OCI-LY7 (cell line): ENCODE measurements at regions not wholly inside any gene's neighbourhood (a gene's known extent, or its start where the extent isn't known, plus 50 kb on each side); places are given as distances from the start of the nearest gene placed in this dataset.
"Not testable (repeated sequence)": the region's sequence is repeated elsewhere in the genome, so short reads cannot be mapped to it uniquely, and the experiment has no call there.

ENCODE experiments used
- BruUV-seq: library from RNA; stranded (reverse); fragments of 400-500 nt; replicated peaks from 2 replicates; lab custom pipeline; 2021; lab: Mats Ljungman, UMichigan
- CTCF ChIA-PET: fragments of 300-600 bp; sonication (Branson Sonifier 250); formaldehyde crosslinking; loops from one replicate; lab custom pipeline; 2022; ENCODE audit warnings: antibody characterized with exemption; ENCODE audit not compliant: unreplicated experiment; lab: Charles Lee
- POLR2A ChIA-PET: fragments of 300-600 bp; sonication (Branson Sonifier 250); formaldehyde crosslinking; loops from one replicate; lab custom pipeline; 2022; ENCODE audit warnings: antibody characterized with exemption; lab: Charles Lee
- DNase-seq: peaks from one replicate; pipeline ENCODE4 v3.0.0-alpha.2; 2015; ENCODE audit warnings: low spot score
- H2AFZ ChIP-seq: fragments of 200-600 bp; sonication (generic), shearing (Covaris generic); 2 replicates; pipeline ENCODE4 v1.6.1; 2014; ENCODE audit warnings: mild to moderate bottlenecking, antibody characterized with exemption, low read length, moderate library complexity
- H3K27ac ChIP-seq: fragments of 200-600 bp; sonication (generic); 2 replicates; pipeline ENCODE4 v1.5.1; 2014; ENCODE audit warnings: mixed run types, low read depth, mild to moderate bottlenecking, moderate library complexity, low read length, inconsistent platforms; ENCODE audit not compliant: poor library complexity, severe bottlenecking
- H3K36me3 ChIP-seq: fragments of 200-600 bp; sonication (generic); 2 replicates; pipeline ENCODE4 v1.6.1; 2014; ENCODE audit warnings: mild to moderate bottlenecking, antibody characterized with exemption, low read length, moderate library complexity, mixed read lengths; ENCODE audit not compliant: insufficient read depth
- H3K4me1 ChIP-seq: fragments of 200-600 bp; sonication (generic); 2 replicates; pipeline ENCODE4 v1.5.1; 2014; ENCODE audit warnings: mild to moderate bottlenecking, low read length; ENCODE audit not compliant: insufficient read depth, poor library complexity, severe bottlenecking
- H3K4me2 ChIP-seq: fragments of 200-600 bp; sonication (generic); 2 replicates; pipeline ENCODE4 v1.6.1; 2014; ENCODE audit warnings: mild to moderate bottlenecking, low read length
- H3K4me3 ChIP-seq: fragments of 200-600 bp; sonication (generic); 2 replicates; pipeline ENCODE4 v1.5.1; 2014; ENCODE audit warnings: mild to moderate bottlenecking, low read depth, low read length; ENCODE audit not compliant: poor library complexity, severe bottlenecking
- H3K79me2 ChIP-seq: fragments of 200-600 bp; sonication (generic); 2 replicates; pipeline ENCODE4 v1.6.1; 2016; ENCODE audit warnings: low read depth, mild to moderate bottlenecking, low read length, moderate library complexity, mixed read lengths; ENCODE audit not compliant: insufficient read depth
- H3K9me2 ChIP-seq: fragments of 200-600 bp; sonication (generic); 2 replicates; pipeline ENCODE4 v1.6.1; 2016; ENCODE audit warnings: mild to moderate bottlenecking, low read length, mixed read lengths; ENCODE audit not compliant: insufficient read depth
- H3K9me3 ChIP-seq: fragments of 200-600 bp; sonication (generic); 2 replicates; pipeline ENCODE4 v1.6.1; 2014; ENCODE audit warnings: mild to moderate bottlenecking, mixed run types, low read length, mixed read lengths
- H4K20me1 ChIP-seq: fragments of 200-600 bp; sonication (generic); 2 replicates; pipeline ENCODE4 v1.6.1; 2014; ENCODE audit warnings: mild to moderate bottlenecking, antibody characterized with exemption, low read length, moderate library complexity, mixed read lengths; ENCODE audit not compliant: insufficient read depth
- EZH2phosphoT487 ChIP-seq: fragments of 200-600 bp; sonication (generic); IDR thresholded peaks from 2 replicates; pipeline ENCODE4 v1.6.1; 2018; ENCODE audit warnings: low read depth, borderline replicate concordance, mild to moderate bottlenecking, mixed run types, antibody characterized with exemption, low read length, moderate library complexity, mixed read lengths
- intact Hi-C: fragments of 100-400 bp; cut with micrococcal nuclease; formaldehyde crosslinking; loops from one replicate; pipeline ENCODE4 v1.10.0; 2022; ENCODE audit not compliant: unreplicated experiment
- TF ChIP-seq, protein P1 (sequence below): fragments of 200-600 bp; sonication (generic); conservative IDR thresholded peaks from 2 replicates; pipeline ENCODE4 v1.5.1; 2014; ENCODE audit warnings: mild to moderate bottlenecking, antibody characterized with exemption, low read length, moderate library complexity, mixed read lengths

DNA sequence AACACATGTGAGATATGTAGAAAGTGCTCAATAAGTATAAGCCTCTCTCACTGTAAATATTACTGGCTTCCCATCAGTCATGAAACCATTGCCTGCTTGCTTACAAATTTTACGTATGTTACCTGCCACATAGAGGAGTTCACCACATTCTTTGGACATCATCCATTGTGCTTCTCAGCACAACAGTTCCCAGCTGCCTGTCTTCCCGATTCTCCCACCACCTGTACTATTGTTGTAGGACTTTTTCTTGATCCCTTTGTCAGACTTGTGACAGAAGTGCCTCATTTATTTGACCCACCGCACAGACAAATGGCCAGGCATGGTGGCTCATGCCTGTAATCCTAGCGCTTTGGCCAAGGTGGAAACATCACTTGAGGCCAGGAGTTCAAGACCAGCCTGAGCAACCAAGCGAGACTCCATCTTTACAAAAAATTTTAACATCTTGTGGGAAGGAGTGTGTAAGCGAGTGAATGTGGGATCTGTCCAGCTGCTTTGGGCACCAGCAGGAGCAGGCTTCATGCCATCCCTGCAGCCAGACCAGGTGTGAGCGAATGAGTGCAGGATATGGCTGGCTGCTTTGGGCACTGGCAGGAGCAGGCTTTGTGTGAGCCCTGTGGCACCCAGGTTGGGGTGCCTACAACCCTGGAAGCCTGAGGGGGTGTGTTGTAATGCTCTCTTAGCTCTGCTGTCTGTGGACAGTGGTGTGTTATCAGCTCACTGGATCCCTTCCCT lies 139.9 kb upstream of the ELL2 start:
- ChIA-PET POLR2A (no interaction called here), CTCF (no interaction called here)
- Histone ChIP-seq H3K36me3 (no peaks in the 10 kb centered on the region), H3K9me2 (no peaks in the 10 kb centered on the region), H3K4me2 (no peak overlapping the region), H3K4me1 (no peaks in the 10 kb centered on the region), H2AFZ (no peak overlapping the region), H3K9me3 (no peaks in the 10 kb centered on the region), H4K20me1 (no peaks in the 10 kb centered on the region), H3K27ac (no peak overlapping the region), H3K79me2 (no peaks in the 10 kb centered on the region), H3K4me3 (no peak overlapping the region)
- DNase-seq: no peak
- TF ChIP-seq, protein P1, sequence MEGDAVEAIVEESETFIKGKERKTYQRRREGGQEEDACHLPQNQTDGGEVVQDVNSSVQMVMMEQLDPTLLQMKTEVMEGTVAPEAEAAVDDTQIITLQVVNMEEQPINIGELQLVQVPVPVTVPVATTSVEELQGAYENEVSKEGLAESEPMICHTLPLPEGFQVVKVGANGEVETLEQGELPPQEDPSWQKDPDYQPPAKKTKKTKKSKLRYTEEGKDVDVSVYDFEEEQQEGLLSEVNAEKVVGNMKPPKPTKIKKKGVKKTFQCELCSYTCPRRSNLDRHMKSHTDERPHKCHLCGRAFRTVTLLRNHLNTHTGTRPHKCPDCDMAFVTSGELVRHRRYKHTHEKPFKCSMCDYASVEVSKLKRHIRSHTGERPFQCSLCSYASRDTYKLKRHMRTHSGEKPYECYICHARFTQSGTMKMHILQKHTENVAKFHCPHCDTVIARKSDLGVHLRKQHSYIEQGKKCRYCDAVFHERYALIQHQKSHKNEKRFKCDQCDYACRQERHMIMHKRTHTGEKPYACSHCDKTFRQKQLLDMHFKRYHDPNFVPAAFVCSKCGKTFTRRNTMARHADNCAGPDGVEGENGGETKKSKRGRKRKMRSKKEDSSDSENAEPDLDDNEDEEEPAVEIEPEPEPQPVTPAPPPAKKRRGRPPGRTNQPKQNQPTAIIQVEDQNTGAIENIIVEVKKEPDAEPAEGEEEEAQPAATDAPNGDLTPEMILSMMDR: no peak
- no peak for TF ChIP-seq EZH2phosphoT487
- intact Hi-C loops: no loop called here
- no TSS peak for BruUV-seq

DNA sequence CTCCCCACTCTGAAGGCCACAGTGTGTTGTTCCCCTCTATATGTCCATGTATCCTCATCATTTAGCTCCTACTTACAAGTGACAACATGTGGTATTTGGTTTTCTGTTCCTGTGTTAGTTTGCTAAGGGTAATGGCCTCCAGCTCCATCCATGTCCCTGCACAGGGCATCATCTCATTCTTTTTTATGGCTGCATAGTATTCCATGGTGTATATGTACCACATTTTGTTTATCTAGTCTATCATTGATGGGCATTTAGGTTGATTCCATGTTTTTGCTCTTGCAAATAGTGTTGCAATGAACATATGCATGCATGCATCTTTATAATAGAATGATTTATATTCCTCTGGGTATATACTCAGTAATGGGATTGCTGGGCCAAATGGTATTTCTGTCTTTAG lies 135.8 kb upstream of the ELL2 start:
- H3K4me1 ChIP-seq, CTCF ChIA-PET, H3K79me2 ChIP-seq, intact Hi-C loops, H3K27ac ChIP-seq, H4K20me1 ChIP-seq, BruUV-seq, H3K9me3 ChIP-seq, H3K4me2 ChIP-seq, H2AFZ ChIP-seq, DNase-seq, H3K9me2 ChIP-seq, H3K36me3 ChIP-seq, H3K4me3 ChIP-seq: not testable (repeated sequence)
- POLR2A ChIA-PET: interaction anchor here (0.7 to 1.8 kb wide), 2 partner anchors 10 to 512 kb away, joined by 3 to 5 read pairs; no protein-coding TSS in a partner anchor

DNA sequence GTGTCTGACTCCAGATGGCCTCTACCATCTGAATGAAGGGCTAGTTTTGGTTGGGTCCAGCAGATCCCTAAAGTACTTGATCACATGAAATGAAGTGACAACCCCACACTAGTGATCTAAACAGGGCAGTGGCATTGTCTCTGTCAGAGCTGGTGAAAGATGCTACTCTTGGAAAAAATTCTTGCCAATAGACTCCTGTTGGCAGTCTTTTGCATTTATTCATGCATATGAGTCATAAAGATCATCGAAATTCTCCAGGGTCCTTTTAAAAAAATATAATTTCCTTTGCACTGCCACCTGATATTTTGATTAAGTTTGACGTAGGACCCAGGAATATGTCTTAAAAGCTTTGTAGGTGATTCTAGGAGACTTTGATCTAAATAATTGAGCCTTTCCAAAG lies 135.1 kb upstream of the ELL2 start:
- CTCF ChIA-PET: no interaction called here
- TF ChIP-seq, protein P1: no peak
- no peak for TF ChIP-seq EZH2phosphoT487
- Histone ChIP-seq H4K20me1 (no peaks in the 10 kb centered on the region), H3K4me3 (no peak overlapping the region), H3K4me1 (no peaks in the 10 kb centered on the region), H3K9me3 (no peaks in the 10 kb centered on the region), H3K79me2 (no peaks in the 10 kb centered on the region), H3K4me2 (no peak overlapping the region), H3K36me3 (no peaks in the 10 kb centered on the region), H3K27ac (no peak overlapping the region), H3K9me2 (no peaks in the 10 kb centered on the region), H2AFZ (no peak overlapping the region)
- no TSS peak for BruUV-seq
- no peak for DNase-seq
- intact Hi-C loops: no loop called here
- POLR2A ChIA-PET: interaction anchor here (0.6 to 1.8 kb wide), 4 partner anchors 10 to 1699 kb away, joined by 3 to 6 read pairs (median 4); no protein-coding TSS in a partner anchor
